GM13977 (cell line): ENCODE measurements at regions not wholly inside any gene's neighbourhood (a gene's known extent, or its start where the extent isn't known, plus 50 kb on each side); places are given as distances from the start of the nearest gene placed in this dataset.

Source experiments
- DNase-seq: peaks from one replicate; pipeline ENCODE4 v3.0.0; 2012; ENCODE audit warnings: low spot score
- in situ Hi-C: fragments of 300-500 bp; cut with MboI; formaldehyde crosslinking; loops from one replicate; pipeline ENCODE4 v1.12.0; 2022; ENCODE audit warnings: low sequenced_read_pairs, low pct_unique_long_range_greater_than_20kb, mixed read lengths, inconsistent platforms; ENCODE audit not compliant: unreplicated experiment
- TF ChIP-seq, protein P1 (sequence below): IDR thresholded peaks from 2 replicates; pipeline ENCODE4 v1.5.1; 2012; ENCODE audit warnings: mild to moderate bottlenecking, control low read depth; ENCODE audit not compliant: insufficient read depth; ENCODE audit errors: extremely low read depth, missing control alignments

DNA sequence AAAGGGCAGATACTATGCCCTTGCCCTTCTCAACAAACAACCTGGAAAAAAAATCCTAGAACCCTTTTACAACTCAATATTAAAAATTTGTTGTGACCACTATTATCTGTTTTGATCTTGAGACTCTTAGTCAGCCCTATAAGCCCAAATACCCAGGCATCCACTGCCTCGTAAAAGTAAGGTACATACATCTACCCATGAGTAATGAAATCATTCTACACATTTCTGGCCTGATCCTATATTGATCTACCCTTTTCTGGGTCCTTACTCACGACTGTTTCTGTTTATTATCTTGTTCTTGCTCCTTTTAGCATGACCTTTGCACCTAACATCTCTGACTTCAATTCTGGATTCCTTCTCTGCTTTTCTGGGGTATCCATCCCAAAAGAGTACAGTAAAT lies 56.8 kb downstream of the SCG2 start:
- TF ChIP-seq, protein P1, sequence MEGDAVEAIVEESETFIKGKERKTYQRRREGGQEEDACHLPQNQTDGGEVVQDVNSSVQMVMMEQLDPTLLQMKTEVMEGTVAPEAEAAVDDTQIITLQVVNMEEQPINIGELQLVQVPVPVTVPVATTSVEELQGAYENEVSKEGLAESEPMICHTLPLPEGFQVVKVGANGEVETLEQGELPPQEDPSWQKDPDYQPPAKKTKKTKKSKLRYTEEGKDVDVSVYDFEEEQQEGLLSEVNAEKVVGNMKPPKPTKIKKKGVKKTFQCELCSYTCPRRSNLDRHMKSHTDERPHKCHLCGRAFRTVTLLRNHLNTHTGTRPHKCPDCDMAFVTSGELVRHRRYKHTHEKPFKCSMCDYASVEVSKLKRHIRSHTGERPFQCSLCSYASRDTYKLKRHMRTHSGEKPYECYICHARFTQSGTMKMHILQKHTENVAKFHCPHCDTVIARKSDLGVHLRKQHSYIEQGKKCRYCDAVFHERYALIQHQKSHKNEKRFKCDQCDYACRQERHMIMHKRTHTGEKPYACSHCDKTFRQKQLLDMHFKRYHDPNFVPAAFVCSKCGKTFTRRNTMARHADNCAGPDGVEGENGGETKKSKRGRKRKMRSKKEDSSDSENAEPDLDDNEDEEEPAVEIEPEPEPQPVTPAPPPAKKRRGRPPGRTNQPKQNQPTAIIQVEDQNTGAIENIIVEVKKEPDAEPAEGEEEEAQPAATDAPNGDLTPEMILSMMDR = no peak
- DNase-seq = no peak
- in situ Hi-C loops = no loop called here

DNA sequence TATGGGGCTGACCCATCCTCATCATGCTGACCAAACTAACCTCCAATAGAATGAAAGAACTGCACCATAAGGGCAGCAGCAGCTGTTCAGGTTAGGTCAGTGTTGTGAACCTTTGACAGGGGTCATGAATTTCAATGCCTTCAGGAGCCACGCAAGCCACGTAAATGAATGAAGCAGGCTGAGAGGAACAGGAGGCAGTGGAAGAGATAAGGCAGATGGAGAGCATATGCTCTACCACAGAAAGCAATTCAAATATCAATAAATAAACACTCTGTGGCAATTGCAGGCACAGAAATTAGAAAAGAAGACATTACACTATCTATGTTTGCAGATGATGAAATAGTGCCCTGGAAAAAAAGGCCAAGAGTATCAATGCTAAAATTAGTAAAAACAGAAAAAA lies 56.3 kb downstream of the SCG2 start:
- TF ChIP-seq, protein P1 = no peak
- DNase-seq = no peak
- in situ Hi-C loops = no loop called here
